Activated CD8-positive, alpha-beta T cell treated with anti-CD3 and anti-CD28 coated beads for 36 hours (primary cell): ENCODE measurements at regions not wholly inside any gene's neighbourhood (a gene's known extent, or its start where the extent isn't known, plus 50 kb on each side); places are given as distances from the start of the nearest gene placed in this dataset.

ENCODE experiments used
- ATAC-seq: fragments of 200-7000 bp; cut with Tn5 transposase; one replicate; pipeline ENCODE4 v1.10.0; 2021; ENCODE audit warnings: mild to moderate bottlenecking, moderate library complexity
- CTCF ChIA-PET: fragments of 350-600 bp; sonication (Branson Sonifier 250); formaldehyde crosslinking; loops from one replicate; lab custom pipeline; 2021; ENCODE audit warnings: antibody characterized with exemption; lab: Charles Lee
- POLR2A ChIA-PET: fragments of 350-600 bp; sonication (Branson Sonifier 250); formaldehyde crosslinking; loops from one replicate; lab custom pipeline; 2021; ENCODE audit warnings: antibody characterized with exemption; lab: Charles Lee
- DNase-seq: peaks from one replicate; pipeline ENCODE4 v3.0.0-alpha.2; 2020
- H3K27ac Mint-ChIP-seq: one replicate; pipeline ENCODE4 v1.8.0; 2021; ENCODE audit warnings: mild to moderate bottlenecking, mixed read lengths
- H3K27me3 Mint-ChIP-seq: one replicate; pipeline ENCODE4 v1.8.0; 2021; ENCODE audit warnings: mixed read lengths
- H3K36me3 Mint-ChIP-seq: one replicate; pipeline ENCODE4 v1.8.0; 2021; ENCODE audit warnings: low read depth, mixed read lengths
- H3K4me1 Mint-ChIP-seq: one replicate; pipeline ENCODE4 v1.8.0; 2021; ENCODE audit warnings: low read depth, mixed read lengths
- H3K4me3 Mint-ChIP-seq: one replicate; pipeline ENCODE4 v1.8.0; 2021; ENCODE audit warnings: mild to moderate bottlenecking, moderate library complexity, mixed read lengths
- H3K9me3 Mint-ChIP-seq: one replicate; pipeline ENCODE4 v1.8.0; 2021; ENCODE audit warnings: mixed read lengths
- intact Hi-C: fragments of 100-400 bp; cut with micrococcal nuclease; formaldehyde crosslinking; loops from one replicate; pipeline ENCODE4 v1.10.0; 2022
- TF ChIP-seq, protein P1 (sequence below): fragments of 200-600 bp; IDR thresholded peaks from one replicate; pipeline ENCODE4 v1.8.0; 2022; ENCODE audit warnings: antibody characterized with exemption, mild to moderate bottlenecking

DNA sequence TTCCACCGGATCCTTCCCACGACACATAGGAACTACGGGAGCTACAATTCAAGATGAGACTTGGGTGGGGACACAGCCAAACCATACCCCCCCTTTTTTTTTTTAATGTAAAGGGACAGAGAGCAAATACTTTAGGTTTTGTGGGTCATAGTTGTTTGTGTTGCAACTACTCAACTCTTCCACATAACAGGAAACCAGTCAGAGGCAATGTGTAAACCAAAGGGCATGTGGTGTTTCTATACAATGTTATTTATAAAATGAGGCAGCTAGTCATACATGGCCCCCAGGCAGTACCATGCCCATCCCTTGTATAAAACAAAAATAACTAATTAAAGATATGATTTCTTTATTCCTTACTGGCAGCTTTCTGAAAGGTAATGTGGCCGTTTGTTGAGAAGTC, 845.4 kb upstream of the ADAMTS5 start:
- H3K27me3 Mint-ChIP-seq, result no peaks in the 10 kb centered on the region
- H3K9me3 Mint-ChIP-seq, result no peaks in the 10 kb centered on the region
- H3K27ac Mint-ChIP-seq, result no peak overlapping the region
- no peaks in the 10 kb centered on the region for H3K36me3 Mint-ChIP-seq
- ChIA-PET CTCF (interaction anchor here (0.8 to 1.3 kb wide), 3 partner anchors 9 to 933 kb away, joined by 3 read pairs; no protein-coding TSS in a partner anchor), POLR2A (no interaction called here)
- DNase-seq, result no peak
- TF ChIP-seq, protein P1, sequence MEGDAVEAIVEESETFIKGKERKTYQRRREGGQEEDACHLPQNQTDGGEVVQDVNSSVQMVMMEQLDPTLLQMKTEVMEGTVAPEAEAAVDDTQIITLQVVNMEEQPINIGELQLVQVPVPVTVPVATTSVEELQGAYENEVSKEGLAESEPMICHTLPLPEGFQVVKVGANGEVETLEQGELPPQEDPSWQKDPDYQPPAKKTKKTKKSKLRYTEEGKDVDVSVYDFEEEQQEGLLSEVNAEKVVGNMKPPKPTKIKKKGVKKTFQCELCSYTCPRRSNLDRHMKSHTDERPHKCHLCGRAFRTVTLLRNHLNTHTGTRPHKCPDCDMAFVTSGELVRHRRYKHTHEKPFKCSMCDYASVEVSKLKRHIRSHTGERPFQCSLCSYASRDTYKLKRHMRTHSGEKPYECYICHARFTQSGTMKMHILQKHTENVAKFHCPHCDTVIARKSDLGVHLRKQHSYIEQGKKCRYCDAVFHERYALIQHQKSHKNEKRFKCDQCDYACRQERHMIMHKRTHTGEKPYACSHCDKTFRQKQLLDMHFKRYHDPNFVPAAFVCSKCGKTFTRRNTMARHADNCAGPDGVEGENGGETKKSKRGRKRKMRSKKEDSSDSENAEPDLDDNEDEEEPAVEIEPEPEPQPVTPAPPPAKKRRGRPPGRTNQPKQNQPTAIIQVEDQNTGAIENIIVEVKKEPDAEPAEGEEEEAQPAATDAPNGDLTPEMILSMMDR, result no peak
- no peaks in the 10 kb centered on the region for H3K4me1 Mint-ChIP-seq
- intact Hi-C loops, result no loop called here
- no peak overlapping the region for H3K4me3 Mint-ChIP-seq
- ATAC-seq, result no peak

GRCh38 chr21:27808923-27809322, 842.0 kb upstream of the ADAMTS5 start:
- no peaks in the 10 kb centered on the region for H3K36me3 Mint-ChIP-seq
- H3K27me3 Mint-ChIP-seq, result no peaks in the 10 kb centered on the region
- no peaks in the 10 kb centered on the region for H3K4me1 Mint-ChIP-seq
- POLR2A ChIA-PET, result no interaction called here
- DNase-seq, result no peak
- no peak overlapping the region for H3K27ac Mint-ChIP-seq
- TF ChIP-seq, protein P1, result no peak
- CTCF ChIA-PET, result no interaction called here
- no peaks in the 10 kb centered on the region for H3K9me3 Mint-ChIP-seq
- intact Hi-C loops, result no loop called here
- no peak overlapping the region for H3K4me3 Mint-ChIP-seq
- no peak for ATAC-seq

- POLR2A ChIA-PET, result no interaction called here
- Mint-ChIP-seq H3K27ac (no peak overlapping the region), H3K9me3 (no peaks in the 10 kb centered on the region), H3K27me3 (no peaks in the 10 kb centered on the region), H3K4me1 (no peaks in the 10 kb centered on the region), H3K36me3 (no peaks in the 10 kb centered on the region), H3K4me3 (no peak overlapping the region)
- CTCF ChIA-PET, result no interaction called here
- TF ChIP-seq, protein P1, result no peak
- intact Hi-C loops, result no loop called here
- DNase-seq, result no peak
- ATAC-seq, result no peak
Observed at GRCh38 chr21:27807596-27807995, 840.7 kb upstream of the ADAMTS5 start.

- Mint-ChIP-seq H3K9me3 (no peaks in the 10 kb centered on the region), H3K4me1 (no peaks in the 10 kb centered on the region), H3K36me3 (no peaks in the 10 kb centered on the region), H3K27ac (no peak overlapping the region), H3K4me3 (no peak overlapping the region), H3K27me3 (no peaks in the 10 kb centered on the region)
- ChIA-PET POLR2A (no interaction called here), CTCF (no interaction called here)
- TF ChIP-seq, protein P1, result no peak
- intact Hi-C loops, result no loop called here
- ATAC-seq, result no peak
- DNase-seq, result no peak
Observed at GRCh38 chr21:27806281-27806680, 839.4 kb upstream of the ADAMTS5 start.

- Mint-ChIP-seq H3K4me1 (no peaks in the 10 kb centered on the region), H3K4me3 (no peak overlapping the region), H3K9me3 (no peaks in the 10 kb centered on the region), H3K36me3 (no peaks in the 10 kb centered on the region), H3K27ac (no peak overlapping the region), H3K27me3 (no peaks in the 10 kb centered on the region)
- TF ChIP-seq, protein P1, result no peak
- DNase-seq, result no peak
- intact Hi-C loops, result no loop called here
- ChIA-PET POLR2A (no interaction called here), CTCF (no interaction called here)
- ATAC-seq, result no peak
Observed at GRCh38 chr21:27805696-27806095, 838.8 kb upstream of the ADAMTS5 start.
